Esophagus (tissue), 2 donors: ENCODE measurements at regions not wholly inside any gene's neighbourhood (a gene's known extent, or its start where the extent isn't known, plus 50 kb on each side); places are given as distances from the start of the nearest gene placed in this dataset.

ENCODE experiments used
- H3K27ac ChIP-seq, 2 donors: one replicate each; pipeline ENCODE4 v1.5.1; 2013; ENCODE audit warnings: low read depth in 2 of 2, mild to moderate bottlenecking in 2 of 2, inconsistent platforms in 1 of 2, low read length in 1 of 2, moderate library complexity in 1 of 2
- H3K27me3 ChIP-seq, 2 donors: one replicate each; pipeline ENCODE4 v1.6.1; 2013; ENCODE audit warnings: low read length in 2 of 2, control low read depth in 1 of 2, mild to moderate bottlenecking in 1 of 2; ENCODE audit not compliant: insufficient read depth in 2 of 2, control insufficient read depth in 1 of 2
- H3K36me3 ChIP-seq, 2 donors: one replicate each; pipeline ENCODE4 v1.6.1; 2013; ENCODE audit warnings: low read length in 1 of 2; ENCODE audit not compliant: control insufficient read depth in 2 of 2, insufficient read depth in 2 of 2
- H3K4me1 ChIP-seq, 2 donors: one replicate each; pipeline ENCODE4 v1.6.1; 2013; ENCODE audit warnings: low read length in 1 of 2; ENCODE audit not compliant: control insufficient read depth in 2 of 2, insufficient read depth in 2 of 2
- H3K4me3 ChIP-seq, 2 donors: one replicate each; pipeline ENCODE4 v1.5.1; 2013; ENCODE audit warnings: low read length in 2 of 2, mild to moderate bottlenecking in 2 of 2, low read depth in 1 of 2, moderate library complexity in 1 of 2
- H3K9me3 ChIP-seq, 2 donors: one replicate each; pipeline ENCODE4 v1.6.1; 2013; ENCODE audit warnings: mild to moderate bottlenecking in 2 of 2, low read depth in 1 of 2, low read length in 1 of 2, moderate library complexity in 1 of 2; ENCODE audit not compliant: control insufficient read depth in 2 of 2, insufficient read depth in 1 of 2
- WGBS, 2 donors: extraction: QIAGEN DNeasy Blood & Tissue Kit; methylation state at CpG; one replicate each; pipeline ENCODE4 v1.1.7; 2013; 5-methylcytosine and 5-hydroxymethylcytosine counted together
- donor health status: healthy with polysubstance abuse.
- donor health status: Bipolar disorder and iron deficiency.

- H3K9me3 ChIP-seq = peaks cover 0 to 3% of the 10 kb centered on the region in 2 donors
- H3K27me3 ChIP-seq = no peaks in the 10 kb centered on the region
- no peak overlapping the region for H3K4me3 ChIP-seq
- 86 to 88% methylated on average over 4 of the region's 4 CpGs for WGBS, 2 donors
- no peak overlapping the region for H3K27ac ChIP-seq
- H3K4me1 ChIP-seq = peaks cover 0 to 3% of the 10 kb centered on the region in 2 donors
- no peaks in the 10 kb centered on the region for H3K36me3 ChIP-seq
Measured at GRCh38 chr7:110604206-110604605, 486.7 kb upstream of the LRRN3 start.

- H3K36me3 ChIP-seq = no peaks in the 10 kb centered on the region
- H3K4me3 ChIP-seq = no peak overlapping the region
- no peaks in the 10 kb centered on the region for H3K27me3 ChIP-seq
- peaks cover 0 to 3% of the 10 kb centered on the region in 2 donors for H3K4me1 ChIP-seq
- peaks cover 0 to 3% of the 10 kb centered on the region in 2 donors for H3K9me3 ChIP-seq
- H3K27ac ChIP-seq = no peak overlapping the region
Measured at GRCh38 chr7:110604885-110605284, 486.0 kb upstream of the LRRN3 start.

DNA sequence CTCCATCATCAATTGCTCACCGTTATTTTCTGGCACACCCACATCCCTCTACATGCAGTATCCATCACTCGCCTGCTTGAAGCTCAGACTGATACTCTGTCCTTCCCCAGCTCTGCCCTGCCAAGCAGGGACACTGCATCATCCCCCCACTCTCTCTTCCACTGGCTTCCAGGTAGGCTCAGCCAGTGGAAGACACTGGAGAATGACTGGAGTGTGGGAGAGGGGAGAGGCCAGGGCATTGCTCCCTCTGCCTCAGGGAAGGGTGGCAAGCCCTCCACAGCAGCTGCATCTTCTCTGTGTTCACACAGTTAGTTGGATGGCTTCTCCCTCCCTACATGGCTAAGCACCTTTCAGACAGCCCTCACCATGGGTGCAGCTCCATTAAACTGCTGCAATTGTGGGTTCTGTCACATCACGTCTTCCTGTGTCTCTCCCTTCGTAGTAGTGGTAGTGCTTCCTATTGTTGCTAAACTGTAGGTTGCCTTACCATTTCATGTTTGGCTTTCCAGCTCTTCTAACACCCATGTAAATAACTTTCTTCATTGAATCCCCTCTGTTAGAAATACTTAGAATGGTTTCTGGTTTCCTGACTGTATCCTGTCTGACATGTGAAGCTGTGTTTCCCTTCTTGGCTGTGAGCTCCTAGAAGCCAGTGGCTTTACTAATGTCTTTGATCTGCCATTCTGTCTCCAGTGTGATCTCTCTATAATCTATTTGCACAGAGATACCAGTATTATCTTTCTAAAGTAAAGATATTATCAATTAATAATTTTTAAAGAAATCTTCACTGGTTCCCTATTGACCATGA lies 483.7 kb upstream of the LRRN3 start:
- 75 to 80% methylated on average over 4 of the region's 4 CpGs for WGBS, 2 donors
- no peak overlapping the region for H3K4me3 ChIP-seq
- no peaks in the 10 kb centered on the region for H3K27me3 ChIP-seq
- peaks cover 0 to 3% of the 10 kb centered on the region in 2 donors for H3K4me1 ChIP-seq
- H3K27ac ChIP-seq = no peak overlapping the region
- peaks cover 0 to 3% of the 10 kb centered on the region in 2 donors for H3K9me3 ChIP-seq
- no peaks in the 10 kb centered on the region for H3K36me3 ChIP-seq

DNA sequence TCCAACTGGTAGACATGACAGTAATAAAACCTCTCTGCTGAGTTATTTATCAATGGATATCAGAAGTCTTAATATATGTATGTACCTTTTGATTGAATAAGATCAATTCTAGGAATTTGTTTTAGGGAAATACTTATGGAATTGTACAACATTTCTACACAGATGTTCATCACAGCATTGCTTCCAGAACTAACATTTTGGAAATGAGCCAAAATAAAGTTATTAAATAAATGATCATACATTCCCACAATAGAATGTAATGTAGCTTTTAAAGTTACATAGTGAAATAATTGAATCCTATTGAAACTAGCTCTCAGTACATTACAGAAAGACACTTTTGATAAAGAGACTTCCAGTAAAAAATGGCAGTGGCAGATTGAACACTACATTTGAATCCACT lies 481.6 kb upstream of the LRRN3 start:
- Histone ChIP-seq H3K27ac (no peak overlapping the region), H3K36me3 (no peaks in the 10 kb centered on the region), H3K4me1 (peaks cover 0 to 3% of the 10 kb centered on the region in 2 donors), H3K9me3 (peaks cover 0 to 3% of the 10 kb centered on the region in 2 donors), H3K4me3 (no peak overlapping the region), H3K27me3 (no peaks in the 10 kb centered on the region)

- Histone ChIP-seq H3K4me1 (no peaks in the 10 kb centered on the region), H3K27ac (no peak overlapping the region), H3K4me3 (no peak overlapping the region), H3K27me3 (no peaks in the 10 kb centered on the region), H3K9me3 (peaks cover 0 to 3% of the 10 kb centered on the region in 2 donors), H3K36me3 (no peaks in the 10 kb centered on the region)
- 31 to 49% methylated on average over 1 of the region's 1 CpG for WGBS, 2 donors
Measured at GRCh38 chr7:110612680-110613079, 478.2 kb upstream of the LRRN3 start.
